ENCODE measurements at regions not wholly inside any gene's neighbourhood (a gene's known extent, or its start where the extent isn't known, plus 50 kb on each side); places are given as distances from the start of the nearest gene placed in this dataset.

GRCh38 chr9:89712283-89712682 is 107.5 kb downstream of the GADD45G start:
- no peak for TF ChIP-seq CTCF (conservative IDR thresholded peaks at IDR 0.05; ENCODE audit: low read depth, low read length)
- no peak for TF ChIP-seq EZH2 (IDR thresholded peaks at IDR 0.05; ENCODE audit: borderline replicate concordance, low read depth, low read length, poor library complexity, severe bottlenecking)
